Uterus (tissue), 2 donors: ENCODE measurements at regions not wholly inside any gene's neighbourhood (a gene's known extent, or its start where the extent isn't known, plus 50 kb on each side); places are given as distances from the start of the nearest gene placed in this dataset.

Experiments used
- POLR2A ChIP-seq, 2 donors: fragments of 450-650 bp; IDR thresholded peaks; one replicate each; pipeline ENCODE4 v1.6.1; 2016; ENCODE audit warnings: antibody characterized with exemption in 2 of 2, mild to moderate bottlenecking in 1 of 2, moderate library complexity in 1 of 2
- TF ChIP-seq, protein P1 (sequence below), 4 experiments: fragments of 200-600 bp in 2 of 4; fragments of 450-650 bp in 2 of 4; sonication (generic) in 2 of 4; IDR thresholded peaks; one replicate each; pipeline ENCODE4 v1.5.1; 2016 to 2019; ENCODE audit warnings: antibody characterized with exemption in 4 of 4, mild to moderate bottlenecking in 2 of 4, moderate library complexity in 1 of 4

DNA sequence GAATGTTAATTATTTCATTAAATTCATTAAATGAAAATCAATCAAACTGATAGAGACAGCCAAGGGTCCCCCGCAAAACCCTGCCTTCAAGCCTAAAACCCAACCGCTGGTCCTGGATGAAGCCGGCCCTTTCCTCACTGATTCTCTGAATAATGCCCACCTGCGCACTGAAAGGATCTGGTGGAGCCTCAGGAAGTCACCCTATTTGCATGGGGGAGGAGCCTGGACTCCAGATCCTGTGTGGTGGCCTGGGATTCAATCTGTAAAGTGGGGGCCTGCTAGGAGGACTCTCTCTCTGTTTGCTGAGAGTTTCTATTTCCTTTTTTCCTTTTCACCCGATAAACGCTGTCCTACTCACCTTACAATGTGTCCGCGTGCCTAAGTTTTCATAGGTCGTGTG is 97.9 kb upstream of the ADAMTS3 start:
- TF ChIP-seq, protein P1, sequence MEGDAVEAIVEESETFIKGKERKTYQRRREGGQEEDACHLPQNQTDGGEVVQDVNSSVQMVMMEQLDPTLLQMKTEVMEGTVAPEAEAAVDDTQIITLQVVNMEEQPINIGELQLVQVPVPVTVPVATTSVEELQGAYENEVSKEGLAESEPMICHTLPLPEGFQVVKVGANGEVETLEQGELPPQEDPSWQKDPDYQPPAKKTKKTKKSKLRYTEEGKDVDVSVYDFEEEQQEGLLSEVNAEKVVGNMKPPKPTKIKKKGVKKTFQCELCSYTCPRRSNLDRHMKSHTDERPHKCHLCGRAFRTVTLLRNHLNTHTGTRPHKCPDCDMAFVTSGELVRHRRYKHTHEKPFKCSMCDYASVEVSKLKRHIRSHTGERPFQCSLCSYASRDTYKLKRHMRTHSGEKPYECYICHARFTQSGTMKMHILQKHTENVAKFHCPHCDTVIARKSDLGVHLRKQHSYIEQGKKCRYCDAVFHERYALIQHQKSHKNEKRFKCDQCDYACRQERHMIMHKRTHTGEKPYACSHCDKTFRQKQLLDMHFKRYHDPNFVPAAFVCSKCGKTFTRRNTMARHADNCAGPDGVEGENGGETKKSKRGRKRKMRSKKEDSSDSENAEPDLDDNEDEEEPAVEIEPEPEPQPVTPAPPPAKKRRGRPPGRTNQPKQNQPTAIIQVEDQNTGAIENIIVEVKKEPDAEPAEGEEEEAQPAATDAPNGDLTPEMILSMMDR (IDR thresholded peaks at IDR 0.05), result no peak
- TF ChIP-seq POLR2A (IDR thresholded peaks at IDR 0.05), result no peak
